SK-N-SH (cell line): ENCODE measurements at regions not wholly inside any gene's neighbourhood (a gene's known extent, or its start where the extent isn't known, plus 50 kb on each side); places are given as distances from the start of the nearest gene placed in this dataset.

Experiments
- CTCF ChIA-PET: fragments of 300-600, 350-600 bp; formaldehyde crosslinking; extraction: SDS; loops from one replicate; lab custom pipeline; 2021; lab: Yijun Ruan, JAX
- POLR2A ChIA-PET: fragments of 350-600 bp; sonication (Branson Sonifier 250); formaldehyde crosslinking; extraction: SDS; loops from one replicate; lab custom pipeline; 2020; ENCODE audit warnings: antibody characterized with exemption, inconsistent platforms; lab: Yijun Ruan, JAX
- DNase-seq: peaks from one replicate; pipeline ENCODE4 v3.0.0; 2012
- H2AFZ ChIP-seq: fragments of 200-600 bp; sonication (generic); 2 replicates; pipeline ENCODE4 v1.8.1; 2016; ENCODE audit warnings: antibody characterized with exemption, mild to moderate bottlenecking, low read depth
- H3F3A ChIP-seq: fragments of 200-600 bp; sonication (generic); replicated peaks from 2 replicates; pipeline ENCODE3; 2016; ENCODE audit warnings: antibody characterized with exemption, mild to moderate bottlenecking; ENCODE audit not compliant: insufficient read depth
- H3K27ac ChIP-seq, 2 experiments: fragments of 200-500 bp in 1 of 2; fragments of 200-600 bp in 1 of 2; sonication (Bioruptor generic) in 1 of 2; sonication (generic), shearing (Covaris generic) in 1 of 2; 2 replicates each; pipeline versions ENCODE4 v1.5.1 to v1.6.1; 2014 to 2016; ENCODE audit warnings: low read depth in 2 of 2, inconsistent platforms in 1 of 2, low read length in 1 of 2, mild to moderate bottlenecking in 1 of 2, mixed read lengths in 1 of 2
- H3K27me3 ChIP-seq: fragments of 200-600 bp; sonication (generic), shearing (Covaris generic); 2 replicates; pipeline ENCODE4 v1.6.1; 2016; ENCODE audit warnings: mixed run types; ENCODE audit not compliant: insufficient read depth
- H3K36me3 ChIP-seq, 2 experiments: fragments of 200-500 bp in 1 of 2; fragments of 200-600 bp in 1 of 2; sonication (Bioruptor generic) in 1 of 2; sonication (generic) in 1 of 2; replicated peaks in 1 of 2; 2 replicates each; pipeline versions ENCODE3 to v1.5.1; 2014 to 2016; ENCODE audit warnings: low read length in 1 of 2, mild to moderate bottlenecking in 1 of 2; ENCODE audit not compliant: insufficient read depth in 2 of 2, control insufficient read depth in 1 of 2
- H3K4me1 ChIP-seq, 2 experiments: fragments of 200-500 bp in 1 of 2; fragments of 200-600 bp in 1 of 2; sonication (Bioruptor generic) in 1 of 2; sonication (generic), shearing (Covaris generic) in 1 of 2; 2 replicates each; pipeline versions ENCODE4 v1.5.1 to v1.6.1; 2014 to 2016; ENCODE audit warnings: low read depth in 1 of 2, low read length in 1 of 2, mixed run types in 1 of 2; ENCODE audit not compliant: insufficient read depth in 2 of 2, control insufficient read depth in 1 of 2
- H3K4me2 ChIP-seq: fragments of 200-600 bp; sonication (generic), shearing (Covaris generic); 2 replicates; pipeline ENCODE4 v1.6.1; 2017; ENCODE audit warnings: mixed run types
- H3K4me3 ChIP-seq, 2 experiments: fragments of 200-500 bp in 1 of 2; fragments of 200-600 bp in 1 of 2; sonication (Bioruptor generic) in 1 of 2; sonication (generic), shearing (Covaris generic) in 1 of 2; 2 replicates each; pipeline versions ENCODE4 v1.5.1 to v1.8.1; 2014 to 2016; ENCODE audit warnings: low read depth in 2 of 2, inconsistent platforms in 1 of 2, low read length in 1 of 2, mild to moderate bottlenecking in 1 of 2, mixed read lengths in 1 of 2, moderate library complexity in 1 of 2
- H3K79me2 ChIP-seq: fragments of 200-600 bp; sonication (generic); 2 replicates; pipeline ENCODE4 v1.8.1; 2017; ENCODE audit warnings: mild to moderate bottlenecking; ENCODE audit not compliant: insufficient read depth
- H3K9ac ChIP-seq: fragments of 200-600 bp; sonication (generic); 2 replicates; pipeline ENCODE4 v1.6.1; 2017; ENCODE audit warnings: mixed run types
- H3K9me2 ChIP-seq: fragments of 200-600 bp; sonication (generic); 2 replicates; pipeline ENCODE4 v1.6.1; 2017; ENCODE audit warnings: mixed run types
- H3K9me3 ChIP-seq: fragments of 200-600 bp; sonication (generic); 2 replicates; pipeline ENCODE4 v1.6.1; 2017; ENCODE audit warnings: mixed run types, mild to moderate bottlenecking, moderate library complexity
- H4K20me1 ChIP-seq: fragments of 200-600 bp; sonication (generic); 2 replicates; pipeline ENCODE4 v1.6.1; 2017; ENCODE audit warnings: mild to moderate bottlenecking, mixed run types; ENCODE audit not compliant: insufficient read depth
- CHD2 ChIP-seq: fragments of 150-350 bp; IDR thresholded peaks from 2 replicates; pipeline ENCODE4 v1.6.1; 2018; ENCODE audit warnings: low read length; ENCODE audit not compliant: partially characterized antibody
- FOSL2 ChIP-seq: IDR thresholded peaks from 2 replicates; pipeline ENCODE4 v1.4.0; 2012; ENCODE audit warnings: low read depth, mild to moderate bottlenecking, moderate library complexity, borderline replicate concordance
- GABPA ChIP-seq: IDR thresholded peaks from 2 replicates; pipeline ENCODE4 v1.4.0; 2012; ENCODE audit warnings: low read depth, mild to moderate bottlenecking
- JUND ChIP-seq: IDR thresholded peaks from 2 replicates; pipeline ENCODE4 v1.4.0; 2012
- MEF2A ChIP-seq: IDR thresholded peaks from 2 replicates; pipeline ENCODE4 v1.4.0; 2012; ENCODE audit warnings: low read depth, borderline replicate concordance
- NRF1 ChIP-seq: IDR thresholded peaks from 2 replicates; pipeline ENCODE4 v1.6.1; 2012; ENCODE audit warnings: low read depth, mild to moderate bottlenecking, low read length
- POLR2AphosphoS5 ChIP-seq: IDR thresholded peaks from 2 replicates; pipeline ENCODE4 v1.6.1; 2012; ENCODE audit warnings: low read depth, low read length
- RAD21 ChIP-seq: IDR thresholded peaks from 2 replicates; pipeline ENCODE4 v1.6.1; 2012; ENCODE audit warnings: mild to moderate bottlenecking, low read length
- RCOR1 ChIP-seq: fragments of 150-350 bp; IDR thresholded peaks from 2 replicates; pipeline ENCODE4 v1.6.1; 2017; ENCODE audit warnings: antibody characterized with exemption, low read length
- RFX5 ChIP-seq: IDR thresholded peaks from 2 replicates; pipeline ENCODE4 v1.6.1; 2012; ENCODE audit warnings: mild to moderate bottlenecking, improper control_type of control experiment, low read length
- RXRA ChIP-seq: IDR thresholded peaks from 2 replicates; pipeline ENCODE4 v1.4.0; 2012; ENCODE audit warnings: low read depth, mild to moderate bottlenecking, borderline replicate concordance
- SIN3A ChIP-seq: IDR thresholded peaks from 2 replicates; pipeline ENCODE4 v1.6.1; 2012; ENCODE audit warnings: low read depth, mild to moderate bottlenecking, low read length, moderate library complexity, borderline replicate concordance
- TAF1 ChIP-seq: IDR thresholded peaks from 2 replicates; pipeline ENCODE4 v1.6.1; 2012; ENCODE audit warnings: low read depth, mild to moderate bottlenecking, low read length, moderate library complexity, borderline replicate concordance
- TEAD4 ChIP-seq: IDR thresholded peaks from 2 replicates; pipeline ENCODE4 v1.4.0; 2012; ENCODE audit warnings: mild to moderate bottlenecking, borderline replicate concordance; ENCODE audit not compliant: insufficient read depth
- YY1 ChIP-seq: IDR thresholded peaks from 2 replicates; pipeline ENCODE4 v1.4.0; 2012; ENCODE audit warnings: low read depth, mild to moderate bottlenecking
- WGBS: methylation state at CpG from one replicate; pipeline ENCODE4 v1.1.6; 2017; ENCODE audit warnings: low lambda C conversion rate; 5-methylcytosine and 5-hydroxymethylcytosine counted together
- TF ChIP-seq, protein P1 (sequence below): IDR thresholded peaks from 2 replicates; pipeline ENCODE4 v1.4.0; 2012; ENCODE audit warnings: low read depth, borderline replicate concordance
- TF ChIP-seq, protein P2 (sequence below): fragments of 150-350 bp; IDR thresholded peaks from 2 replicates; pipeline ENCODE4 v1.6.1; 2016; ENCODE audit warnings: mild to moderate bottlenecking, low read depth, low read length
- TF ChIP-seq, protein P3 (sequence below): IDR thresholded peaks from 2 replicates; pipeline ENCODE4; 2012
- TF ChIP-seq, protein P4 (sequence below): IDR thresholded peaks from 2 replicates; pipeline ENCODE4 v1.4.0; 2012; ENCODE audit warnings: low read depth
- TF ChIP-seq, protein P5 (sequence below): IDR thresholded peaks from 2 replicates; pipeline ENCODE4 v1.6.1; 2012; ENCODE audit warnings: mild to moderate bottlenecking, low read depth, low read length, moderate library complexity

DNA sequence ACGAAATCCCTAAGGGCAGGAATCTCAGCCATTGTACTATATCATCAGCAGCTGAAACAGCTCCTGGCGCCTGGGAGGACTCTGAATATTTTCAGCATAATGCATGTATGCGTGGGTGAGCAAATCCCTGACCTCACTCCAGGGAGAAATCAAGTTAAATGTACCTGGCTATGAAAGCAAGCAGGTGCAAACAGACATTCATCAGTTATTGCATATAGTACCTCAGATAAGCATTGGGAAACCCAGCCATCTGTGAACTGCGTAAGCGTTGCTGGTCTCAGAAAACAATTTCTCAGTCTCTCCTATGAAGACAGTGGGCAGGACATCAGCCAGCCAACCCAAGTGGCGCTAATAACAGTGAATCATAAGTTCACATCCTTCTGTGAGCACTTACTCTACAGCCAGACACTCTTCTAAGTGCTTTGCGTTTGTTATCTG, 622.6 kb downstream of the EPM2A start:
- Histone ChIP-seq H3K4me1 (peaks cover 0 to 3% of the 10 kb centered on the region in 2 experiments; a peak in 1 of 4 replicates), H3K79me2 (no peaks in the 10 kb centered on the region), H3K4me3 (no peak overlapping the region), H3K27me3 (no peaks in the 10 kb centered on the region), H3K36me3 (no peaks in the 10 kb centered on the region), H3K9me3 (no peaks in the 10 kb centered on the region), H2AFZ (no peak overlapping the region), H3K4me2 (no peak overlapping the region), H3F3A (no peaks in the 10 kb centered on the region), H4K20me1 (no peaks in the 10 kb centered on the region), H3K27ac (no peak overlapping the region), H3K9ac (no peak overlapping the region), H3K9me2 (no peaks in the 10 kb centered on the region)
- CTCF ChIA-PET, result no interaction called here
- POLR2A ChIA-PET, result no interaction called here
- DNase-seq, result no peak
- TF ChIP-seq RAD21, result no peak
- TF ChIP-seq, protein P1, sequence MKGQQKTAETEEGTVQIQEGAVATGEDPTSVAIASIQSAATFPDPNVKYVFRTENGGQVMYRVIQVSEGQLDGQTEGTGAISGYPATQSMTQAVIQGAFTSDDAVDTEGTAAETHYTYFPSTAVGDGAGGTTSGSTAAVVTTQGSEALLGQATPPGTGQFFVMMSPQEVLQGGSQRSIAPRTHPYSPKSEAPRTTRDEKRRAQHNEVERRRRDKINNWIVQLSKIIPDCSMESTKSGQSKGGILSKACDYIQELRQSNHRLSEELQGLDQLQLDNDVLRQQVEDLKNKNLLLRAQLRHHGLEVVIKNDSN, result no peak
- TF ChIP-seq RCOR1, result no peak
- TF ChIP-seq MEF2A, result no peak
- TF ChIP-seq JUND, result no peak
- no peak for TF ChIP-seq YY1
- TF ChIP-seq GABPA, result no peak
- no peak for TF ChIP-seq RXRA
- no peak for TF ChIP-seq NRF1
- TF ChIP-seq CHD2, result no peak
- no peak for TF ChIP-seq FOSL2
- no peak for TF ChIP-seq TAF1
- no peak for TF ChIP-seq TEAD4
- no peak for TF ChIP-seq RFX5
- TF ChIP-seq, protein P2, sequence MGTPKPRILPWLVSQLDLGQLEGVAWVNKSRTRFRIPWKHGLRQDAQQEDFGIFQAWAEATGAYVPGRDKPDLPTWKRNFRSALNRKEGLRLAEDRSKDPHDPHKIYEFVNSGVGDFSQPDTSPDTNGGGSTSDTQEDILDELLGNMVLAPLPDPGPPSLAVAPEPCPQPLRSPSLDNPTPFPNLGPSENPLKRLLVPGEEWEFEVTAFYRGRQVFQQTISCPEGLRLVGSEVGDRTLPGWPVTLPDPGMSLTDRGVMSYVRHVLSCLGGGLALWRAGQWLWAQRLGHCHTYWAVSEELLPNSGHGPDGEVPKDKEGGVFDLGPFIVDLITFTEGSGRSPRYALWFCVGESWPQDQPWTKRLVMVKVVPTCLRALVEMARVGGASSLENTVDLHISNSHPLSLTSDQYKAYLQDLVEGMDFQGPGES, result no peak
- TF ChIP-seq, protein P3, sequence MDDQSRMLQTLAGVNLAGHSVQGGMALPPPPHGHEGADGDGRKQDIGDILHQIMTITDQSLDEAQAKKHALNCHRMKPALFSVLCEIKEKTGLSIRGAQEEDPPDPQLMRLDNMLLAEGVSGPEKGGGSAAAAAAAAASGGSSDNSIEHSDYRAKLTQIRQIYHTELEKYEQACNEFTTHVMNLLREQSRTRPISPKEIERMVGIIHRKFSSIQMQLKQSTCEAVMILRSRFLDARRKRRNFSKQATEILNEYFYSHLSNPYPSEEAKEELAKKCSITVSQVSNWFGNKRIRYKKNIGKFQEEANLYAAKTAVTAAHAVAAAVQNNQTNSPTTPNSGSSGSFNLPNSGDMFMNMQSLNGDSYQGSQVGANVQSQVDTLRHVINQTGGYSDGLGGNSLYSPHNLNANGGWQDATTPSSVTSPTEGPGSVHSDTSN, result no peak
- TF ChIP-seq, protein P4, sequence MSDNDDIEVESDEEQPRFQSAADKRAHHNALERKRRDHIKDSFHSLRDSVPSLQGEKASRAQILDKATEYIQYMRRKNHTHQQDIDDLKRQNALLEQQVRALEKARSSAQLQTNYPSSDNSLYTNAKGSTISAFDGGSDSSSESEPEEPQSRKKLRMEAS, result no peak
- no peak for TF ChIP-seq SIN3A
- TF ChIP-seq POLR2AphosphoS5, result no peak
- TF ChIP-seq, protein P5, sequence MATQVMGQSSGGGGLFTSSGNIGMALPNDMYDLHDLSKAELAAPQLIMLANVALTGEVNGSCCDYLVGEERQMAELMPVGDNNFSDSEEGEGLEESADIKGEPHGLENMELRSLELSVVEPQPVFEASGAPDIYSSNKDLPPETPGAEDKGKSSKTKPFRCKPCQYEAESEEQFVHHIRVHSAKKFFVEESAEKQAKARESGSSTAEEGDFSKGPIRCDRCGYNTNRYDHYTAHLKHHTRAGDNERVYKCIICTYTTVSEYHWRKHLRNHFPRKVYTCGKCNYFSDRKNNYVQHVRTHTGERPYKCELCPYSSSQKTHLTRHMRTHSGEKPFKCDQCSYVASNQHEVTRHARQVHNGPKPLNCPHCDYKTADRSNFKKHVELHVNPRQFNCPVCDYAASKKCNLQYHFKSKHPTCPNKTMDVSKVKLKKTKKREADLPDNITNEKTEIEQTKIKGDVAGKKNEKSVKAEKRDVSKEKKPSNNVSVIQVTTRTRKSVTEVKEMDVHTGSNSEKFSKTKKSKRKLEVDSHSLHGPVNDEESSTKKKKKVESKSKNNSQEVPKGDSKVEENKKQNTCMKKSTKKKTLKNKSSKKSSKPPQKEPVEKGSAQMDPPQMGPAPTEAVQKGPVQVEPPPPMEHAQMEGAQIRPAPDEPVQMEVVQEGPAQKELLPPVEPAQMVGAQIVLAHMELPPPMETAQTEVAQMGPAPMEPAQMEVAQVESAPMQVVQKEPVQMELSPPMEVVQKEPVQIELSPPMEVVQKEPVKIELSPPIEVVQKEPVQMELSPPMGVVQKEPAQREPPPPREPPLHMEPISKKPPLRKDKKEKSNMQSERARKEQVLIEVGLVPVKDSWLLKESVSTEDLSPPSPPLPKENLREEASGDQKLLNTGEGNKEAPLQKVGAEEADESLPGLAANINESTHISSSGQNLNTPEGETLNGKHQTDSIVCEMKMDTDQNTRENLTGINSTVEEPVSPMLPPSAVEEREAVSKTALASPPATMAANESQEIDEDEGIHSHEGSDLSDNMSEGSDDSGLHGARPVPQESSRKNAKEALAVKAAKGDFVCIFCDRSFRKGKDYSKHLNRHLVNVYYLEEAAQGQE, result no peak
- WGBS, result 37% methylated on average over 7 of the region's 7 CpGs
